ENCODE measurements at regions not wholly inside any gene's neighbourhood (a gene's known extent, or its start where the extent isn't known, plus 50 kb on each side); places are given as distances from the start of the nearest gene placed in this dataset.

DNA sequence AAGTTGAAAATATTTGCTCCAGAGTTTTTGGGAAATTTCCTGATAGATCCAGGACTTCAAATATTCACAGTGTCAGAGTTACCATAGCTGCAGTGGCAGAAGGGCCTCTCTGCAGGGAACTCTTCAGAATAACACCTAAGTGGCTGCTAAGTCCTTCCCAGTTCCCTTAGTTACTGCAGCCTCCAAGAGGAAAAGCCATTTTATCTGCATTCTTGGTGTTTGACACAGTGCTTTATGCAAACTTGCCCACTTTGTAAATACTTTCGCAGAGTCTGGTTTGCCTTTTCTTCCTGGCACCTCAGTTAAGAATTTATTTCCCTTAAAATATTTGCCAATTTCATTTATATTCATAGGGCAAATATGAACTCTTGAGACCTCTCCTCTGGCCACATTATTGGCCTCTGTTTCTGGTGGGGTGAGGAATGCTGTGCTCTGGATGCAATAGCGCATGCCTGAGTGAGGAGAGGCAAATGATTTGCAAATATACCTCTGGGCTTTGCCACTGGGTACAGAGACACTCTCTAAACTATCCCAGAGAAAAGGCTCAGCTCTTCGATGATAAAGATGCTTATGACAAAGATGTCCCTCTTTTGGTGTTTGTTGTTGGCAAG is 566.3 kb upstream of the NR3C2 start:
- no peak for DNase-seq (ENCODE audit: extremely low read depth, low read depth)
- TF ChIP-seq CTCF (IDR thresholded peaks at IDR 0.05; ENCODE audit: low read depth, low read length, missing control alignments), result no peak

DNA sequence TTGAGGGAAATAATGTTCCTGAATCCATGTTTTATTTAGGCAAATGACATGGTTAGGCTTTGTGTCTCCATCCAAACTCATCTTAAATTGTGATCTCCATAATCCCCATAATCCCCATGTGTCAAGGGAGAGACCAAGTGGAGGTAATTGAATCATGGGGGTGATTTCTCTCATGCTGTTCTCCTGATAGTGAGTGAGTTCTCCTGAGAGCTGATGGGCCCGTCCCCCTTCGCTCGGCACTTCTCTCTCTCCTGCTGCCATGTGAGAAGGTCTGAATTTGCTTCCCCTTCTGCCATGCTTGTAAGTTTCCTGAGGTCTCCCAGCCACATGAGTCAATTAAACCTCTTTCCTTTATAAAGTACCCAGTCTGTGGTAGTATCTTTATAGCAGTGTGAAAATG is 563.0 kb upstream of the NR3C2 start:
- no peak for DNase-seq (ENCODE audit: extremely low read depth, low read depth)
- H3K4me3 ChIP-seq (replicated peaks; ENCODE audit: low read depth, low read length), result no peak overlapping the region
- TF ChIP-seq CTCF (IDR thresholded peaks at IDR 0.05; ENCODE audit: low read depth, low read length, missing control alignments), result no peak

More for the DNA sequence above, 566.3 kb upstream of the NR3C2 start:
- no peak overlapping the region for H3K4me3 ChIP-seq (replicated peaks; ENCODE audit: low read depth, low read length)

GRCh38 chr4:148999924-149000323 is 557.7 kb upstream of the NR3C2 start:
- no peak for TF ChIP-seq CTCF (IDR thresholded peaks at IDR 0.05; ENCODE audit: low read depth, low read length, missing control alignments)
- DNase-seq (ENCODE audit: extremely low read depth, low read depth), result no peak
- H3K4me3 ChIP-seq (replicated peaks; ENCODE audit: low read depth, low read length), result no peak overlapping the region

- peak; percentile 28 for TF ChIP-seq CTCF (IDR thresholded peaks at IDR 0.05; ENCODE audit: low read depth, low read length, missing control alignments)
- DNase-seq (ENCODE audit: extremely low read depth, low read depth), result peak; percentile 2
- H3K4me3 ChIP-seq (replicated peaks; ENCODE audit: low read depth, low read length), result no peak overlapping the region
These were observed 556.5 kb upstream of the NR3C2 start for GRCh38 chr4:148998719-148999118.

DNA sequence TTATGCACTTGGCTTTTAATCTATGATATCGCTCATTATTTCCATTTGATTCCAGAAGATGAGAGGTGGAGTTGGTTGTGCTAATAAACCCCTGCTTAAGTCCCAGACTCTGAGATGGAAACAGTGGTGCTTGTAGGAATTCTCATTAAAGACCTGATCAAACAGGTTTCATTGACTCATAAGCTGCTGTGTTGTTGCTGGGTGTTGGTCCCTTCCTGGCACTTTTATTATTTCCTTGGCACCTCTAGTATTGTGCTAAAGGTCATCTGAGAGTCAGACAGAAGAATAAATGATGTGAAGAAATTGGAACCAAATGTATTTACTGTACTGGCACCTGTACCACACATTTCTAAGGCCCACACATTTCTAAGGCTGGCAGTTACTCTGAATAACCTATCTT is 544.7 kb upstream of the NR3C2 start:
- H3K4me3 ChIP-seq (replicated peaks; ENCODE audit: low read depth, low read length), result no peak overlapping the region
- no peak for DNase-seq (ENCODE audit: extremely low read depth, low read depth)
- TF ChIP-seq CTCF (IDR thresholded peaks at IDR 0.05; ENCODE audit: low read depth, low read length, missing control alignments), result no peak

- DNase-seq (ENCODE audit: extremely low read depth, low read depth), result no peak
- no peak for TF ChIP-seq CTCF (IDR thresholded peaks at IDR 0.05; ENCODE audit: low read depth, low read length, missing control alignments)
- no peak overlapping the region for H3K4me3 ChIP-seq (replicated peaks; ENCODE audit: low read depth, low read length)
These were observed 542.7 kb upstream of the NR3C2 start for GRCh38 chr4:148984951-148985350.

DNA sequence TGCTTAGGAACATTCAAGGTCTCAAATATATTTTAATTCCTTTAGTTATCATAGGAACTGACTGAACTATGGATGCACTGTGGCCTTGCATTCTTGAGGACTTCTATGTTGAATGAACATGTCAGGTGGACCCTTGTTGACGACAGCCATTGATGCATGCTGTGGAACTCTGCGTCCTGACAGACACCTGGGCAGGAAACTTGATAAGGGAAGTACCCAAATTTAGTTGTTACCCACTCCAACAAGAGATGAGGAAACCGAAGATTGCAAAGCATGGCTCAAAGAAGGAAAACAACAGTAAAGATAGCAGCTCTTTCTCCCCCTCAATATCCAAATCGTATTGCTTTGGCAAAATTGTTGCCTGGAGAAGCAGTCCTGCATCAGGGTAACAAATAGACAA is 540.0 kb upstream of the NR3C2 start:
- DNase-seq (ENCODE audit: extremely low read depth, low read depth), result no peak
- H3K4me3 ChIP-seq (replicated peaks; ENCODE audit: low read depth, low read length), result no peak overlapping the region
- no peak for TF ChIP-seq CTCF (IDR thresholded peaks at IDR 0.05; ENCODE audit: low read depth, low read length, missing control alignments)

All from HFF-Myc (cell line).